ENCODE measurements at regions not wholly inside any gene's neighbourhood (a gene's known extent, or its start where the extent isn't known, plus 50 kb on each side); places are given as distances from the start of the nearest gene placed in this dataset.
"Not testable (repeated sequence)": the region's sequence is repeated elsewhere in the genome, so short reads cannot be mapped to it uniquely, and the experiment has no call there.

DNA sequence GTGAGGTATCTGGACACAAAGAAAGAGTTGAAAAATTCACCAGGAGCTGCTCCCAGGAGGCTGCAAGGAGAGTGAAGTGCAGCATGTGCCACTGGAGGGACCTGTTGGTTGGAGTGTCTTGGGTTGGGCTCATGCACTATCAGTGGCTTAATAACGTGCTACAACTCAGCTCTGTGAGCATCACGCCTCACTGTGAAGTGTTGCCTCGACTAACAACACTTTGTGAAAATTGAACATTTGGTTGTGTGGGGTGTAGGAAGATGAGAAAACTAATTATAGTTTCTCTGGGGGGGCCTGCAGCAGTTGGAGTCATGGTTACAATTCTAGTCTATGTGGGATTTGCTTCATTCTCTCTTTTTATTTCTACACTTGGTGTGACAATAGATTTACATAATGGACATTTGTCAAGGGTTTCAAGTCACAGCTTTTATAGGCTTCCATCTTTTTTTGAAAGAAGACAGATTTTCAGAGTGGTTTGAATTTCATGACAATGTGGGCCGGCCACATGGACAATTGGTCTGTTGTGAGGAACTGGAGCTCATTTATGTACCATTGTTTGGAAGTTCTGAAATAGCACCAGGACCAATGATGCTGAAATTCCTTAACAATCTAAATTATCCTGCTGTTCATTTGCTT lies 121.3 kb downstream of the RAMP3 start:
- Histone ChIP-seq H3K27me3 (ENCODE audit: insufficient read depth, poor library complexity, severe bottlenecking) (peaks cover 57% of the 10 kb centered on the region), H3K4me3 (ENCODE audit: severe bottlenecking) (no peak overlapping the region)

DNA sequence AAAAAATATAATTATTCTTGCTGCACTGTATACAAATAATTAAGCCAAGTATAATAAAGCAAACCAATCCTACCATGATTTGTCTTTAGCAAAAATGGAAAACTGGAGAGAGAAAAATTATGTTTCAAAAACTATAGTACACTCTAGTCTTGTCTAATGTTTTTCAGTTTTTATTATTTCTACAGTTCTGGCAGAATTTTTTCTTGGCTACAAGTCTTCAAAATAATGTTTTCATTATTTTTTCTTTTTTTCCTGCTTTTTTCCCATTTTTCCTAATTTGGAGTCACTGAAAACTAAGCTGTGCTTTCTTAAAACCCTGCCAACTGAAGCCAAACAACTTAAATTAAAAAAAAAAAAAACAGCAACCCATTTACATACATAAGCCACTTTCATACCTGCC lies 132.0 kb downstream of the RAMP3 start:
- DNase-seq (ENCODE audit: low spot score); H3K27me3 ChIP-seq (ENCODE audit: insufficient read depth, poor library complexity, severe bottlenecking): not testable (repeated sequence)

More for the DNA sequence above, 121.3 kb downstream of the RAMP3 start:
- DNase-seq (ENCODE audit: low spot score), result no peak
- Histone ChIP-seq H3K4me1 (ENCODE audit: insufficient read depth, poor library complexity, severe bottlenecking) (no peaks in the 10 kb centered on the region), H3K9me3 (ENCODE audit: severe bottlenecking) (no peaks in the 10 kb centered on the region), H3K27ac (ENCODE audit: poor library complexity, severe bottlenecking) (no peak overlapping the region), H3K36me3 (ENCODE audit: low read depth) (no peaks in the 10 kb centered on the region)
- TF ChIP-seq, protein P1, sequence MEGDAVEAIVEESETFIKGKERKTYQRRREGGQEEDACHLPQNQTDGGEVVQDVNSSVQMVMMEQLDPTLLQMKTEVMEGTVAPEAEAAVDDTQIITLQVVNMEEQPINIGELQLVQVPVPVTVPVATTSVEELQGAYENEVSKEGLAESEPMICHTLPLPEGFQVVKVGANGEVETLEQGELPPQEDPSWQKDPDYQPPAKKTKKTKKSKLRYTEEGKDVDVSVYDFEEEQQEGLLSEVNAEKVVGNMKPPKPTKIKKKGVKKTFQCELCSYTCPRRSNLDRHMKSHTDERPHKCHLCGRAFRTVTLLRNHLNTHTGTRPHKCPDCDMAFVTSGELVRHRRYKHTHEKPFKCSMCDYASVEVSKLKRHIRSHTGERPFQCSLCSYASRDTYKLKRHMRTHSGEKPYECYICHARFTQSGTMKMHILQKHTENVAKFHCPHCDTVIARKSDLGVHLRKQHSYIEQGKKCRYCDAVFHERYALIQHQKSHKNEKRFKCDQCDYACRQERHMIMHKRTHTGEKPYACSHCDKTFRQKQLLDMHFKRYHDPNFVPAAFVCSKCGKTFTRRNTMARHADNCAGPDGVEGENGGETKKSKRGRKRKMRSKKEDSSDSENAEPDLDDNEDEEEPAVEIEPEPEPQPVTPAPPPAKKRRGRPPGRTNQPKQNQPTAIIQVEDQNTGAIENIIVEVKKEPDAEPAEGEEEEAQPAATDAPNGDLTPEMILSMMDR (IDR thresholded peaks at IDR 0.05; ENCODE audit: poor library complexity, severe bottlenecking), result no peak
- no peak for ATAC-seq (ENCODE audit: low read depth)

DNA sequence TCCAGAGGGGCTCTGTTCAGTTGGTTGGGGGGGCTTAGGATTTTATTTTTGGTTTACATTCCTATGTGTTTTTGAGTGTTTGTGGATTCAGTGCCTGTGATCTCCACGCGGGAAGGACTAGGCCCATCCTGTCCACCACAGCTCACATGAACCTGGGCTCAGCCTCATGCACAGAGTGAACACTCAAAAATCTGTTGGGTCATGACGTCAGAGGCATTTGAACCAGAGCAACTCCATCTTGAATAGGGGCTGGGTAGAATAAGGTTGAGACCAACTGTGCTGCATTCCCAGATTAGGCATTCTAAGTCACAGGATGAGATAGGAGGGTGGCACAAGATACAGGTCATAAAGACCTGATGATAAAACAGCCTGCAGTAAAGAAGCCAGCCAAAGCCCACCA lies 133.3 kb downstream of the RAMP3 start:
- H3K36me3 ChIP-seq (ENCODE audit: low read depth), result no peaks in the 10 kb centered on the region
- no peaks in the 10 kb centered on the region for H3K9me3 ChIP-seq (ENCODE audit: severe bottlenecking)
- no peaks in the 10 kb centered on the region for H3K27me3 ChIP-seq (ENCODE audit: insufficient read depth, poor library complexity, severe bottlenecking)
- no peak overlapping the region for H3K27ac ChIP-seq (ENCODE audit: poor library complexity, severe bottlenecking)
- TF ChIP-seq, protein P1 (IDR thresholded peaks at IDR 0.05; ENCODE audit: poor library complexity, severe bottlenecking), result no peak
- no peaks in the 10 kb centered on the region for H3K4me1 ChIP-seq (ENCODE audit: insufficient read depth, poor library complexity, severe bottlenecking)
- ATAC-seq (ENCODE audit: low read depth) (no peak), DNase-seq (ENCODE audit: low spot score) (no peak)
- H3K4me3 ChIP-seq (ENCODE audit: severe bottlenecking), result no peak overlapping the region

More for the DNA sequence above, 132.0 kb downstream of the RAMP3 start:
- not testable (repeated sequence) for H3K27ac ChIP-seq (ENCODE audit: poor library complexity, severe bottlenecking); H3K4me1 ChIP-seq (ENCODE audit: insufficient read depth, poor library complexity, severe bottlenecking); ATAC-seq (ENCODE audit: low read depth); H3K9me3 ChIP-seq (ENCODE audit: severe bottlenecking); H3K4me3 ChIP-seq (ENCODE audit: severe bottlenecking); H3K36me3 ChIP-seq (ENCODE audit: low read depth)

DNA sequence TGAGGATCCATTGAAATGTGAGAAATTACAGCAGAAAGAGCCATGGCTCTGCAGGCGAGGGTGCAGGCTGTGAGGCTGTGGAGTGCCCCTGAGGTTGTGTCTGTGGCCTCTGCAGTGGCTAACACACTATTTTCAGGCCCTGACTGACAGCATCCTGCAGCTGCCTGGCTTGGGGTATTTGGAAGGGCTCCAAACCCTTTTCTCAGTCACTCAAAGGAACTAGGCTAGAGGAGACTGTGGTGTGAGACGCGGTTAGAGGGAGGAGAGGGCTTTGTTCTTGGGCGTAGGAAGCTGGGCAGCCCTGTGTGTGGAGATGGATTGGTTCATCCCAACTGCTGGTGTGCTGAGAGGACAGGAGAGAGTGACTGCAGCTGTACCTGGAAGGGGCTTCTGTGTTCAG lies 134.9 kb downstream of the RAMP3 start:
- no peak overlapping the region for H3K27ac ChIP-seq (ENCODE audit: poor library complexity, severe bottlenecking)
- ATAC-seq (ENCODE audit: low read depth), result no peak

DNA sequence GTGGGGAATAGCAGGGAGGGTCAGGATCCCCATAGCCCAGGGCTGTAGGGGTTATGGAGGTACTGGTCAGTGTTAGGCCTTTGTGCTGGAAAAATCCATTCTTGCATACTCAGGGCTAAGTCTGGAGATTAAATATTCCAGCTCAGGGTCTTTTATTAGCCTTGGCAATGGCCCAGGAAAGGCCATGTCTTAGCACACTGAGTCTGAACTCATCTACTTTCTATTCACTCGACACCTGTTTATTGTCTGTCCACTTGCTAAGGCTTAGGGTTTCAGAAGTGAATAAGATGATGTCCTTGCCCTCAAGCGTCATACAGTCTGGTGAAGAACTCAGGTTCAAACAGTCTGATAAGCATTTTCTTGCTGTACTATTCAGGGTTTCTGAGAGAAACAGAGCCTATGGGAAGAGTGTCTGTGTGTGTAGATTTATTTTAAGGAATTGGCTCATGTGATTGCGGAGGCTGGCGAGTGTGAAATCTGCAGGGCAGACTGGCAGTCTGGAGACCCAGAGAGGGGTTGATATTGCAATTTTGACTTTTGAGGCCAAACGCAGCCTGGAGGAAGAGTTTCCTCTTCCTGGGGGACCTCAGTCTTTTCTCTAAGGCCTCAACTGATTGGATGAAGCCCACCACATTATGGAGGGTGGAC lies 135.8 kb downstream of the RAMP3 start:
- no peak for ATAC-seq (ENCODE audit: low read depth)
- no peaks in the 10 kb centered on the region for H3K27me3 ChIP-seq (ENCODE audit: insufficient read depth, poor library complexity, severe bottlenecking)

More for the DNA sequence above, 134.9 kb downstream of the RAMP3 start:
- Histone ChIP-seq H3K4me1 (ENCODE audit: insufficient read depth, poor library complexity, severe bottlenecking) (no peaks in the 10 kb centered on the region), H3K4me3 (ENCODE audit: severe bottlenecking) (no peak overlapping the region), H3K36me3 (ENCODE audit: low read depth) (no peaks in the 10 kb centered on the region), H3K27me3 (ENCODE audit: insufficient read depth, poor library complexity, severe bottlenecking) (no peaks in the 10 kb centered on the region), H3K9me3 (ENCODE audit: severe bottlenecking) (no peaks in the 10 kb centered on the region)
- DNase-seq (ENCODE audit: low spot score), result no peak
- TF ChIP-seq, protein P1 (IDR thresholded peaks at IDR 0.05; ENCODE audit: poor library complexity, severe bottlenecking), result no peak

More for the DNA sequence above, 135.8 kb downstream of the RAMP3 start:
- no peaks in the 10 kb centered on the region for H3K4me1 ChIP-seq (ENCODE audit: insufficient read depth, poor library complexity, severe bottlenecking)
- TF ChIP-seq, protein P1 (IDR thresholded peaks at IDR 0.05; ENCODE audit: poor library complexity, severe bottlenecking), result no peak
- H3K36me3 ChIP-seq (ENCODE audit: low read depth), result no peaks in the 10 kb centered on the region
- H3K27ac ChIP-seq (ENCODE audit: poor library complexity, severe bottlenecking), result no peak overlapping the region
- no peak for DNase-seq (ENCODE audit: low spot score)
- no peaks in the 10 kb centered on the region for H3K9me3 ChIP-seq (ENCODE audit: severe bottlenecking)
- no peak overlapping the region for H3K4me3 ChIP-seq (ENCODE audit: severe bottlenecking)

Data from RWPE2 (cell line).